Caki2 (cell line): ENCODE measurements at regions not wholly inside any gene's neighbourhood (a gene's known extent, or its start where the extent isn't known, plus 50 kb on each side); places are given as distances from the start of the nearest gene placed in this dataset.
A peak's percentile ranks its signal among the peaks of the same experiment; 100 is the strongest.

Source experiments
- DNase-seq: peaks from one replicate; pipeline ENCODE4 v3.0.0-alpha.2; 2015; ENCODE audit warnings: low read depth
- in situ Hi-C: cut with HindIII; loops from 2 replicates; pipeline ENCODE4 v1.10.0; 2016; ENCODE audit warnings: low sequenced_read_pairs, low pct_unique_long_range_greater_than_20kb, mixed read lengths

- in situ Hi-C loops = no loop called here
- no peak for DNase-seq
Observed at GRCh38 chr16:59759296-59759695, 1025.2 kb upstream of the GOT2 start.

DNA sequence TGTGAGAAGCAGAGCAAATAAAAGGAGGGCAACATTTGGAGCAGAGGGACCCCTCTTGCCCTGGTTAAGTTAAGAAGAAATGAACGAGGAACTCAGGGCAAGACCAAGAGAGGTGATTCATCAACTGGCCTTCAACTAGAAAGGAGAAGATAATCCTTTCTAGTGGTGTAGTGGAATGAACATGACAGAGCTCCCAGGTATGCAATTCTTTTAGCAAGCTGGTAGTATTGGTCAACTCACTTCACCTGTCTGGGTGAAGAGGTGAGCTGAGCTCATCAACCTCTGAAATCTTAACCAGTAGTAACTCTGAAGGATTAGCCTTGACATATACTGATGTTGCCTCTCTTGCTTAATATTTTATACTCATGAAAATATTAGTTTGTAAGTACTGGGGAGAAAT, 1024.7 kb upstream of the GOT2 start:
- in situ Hi-C loops = no loop called here
- DNase-seq = no peak

DNA sequence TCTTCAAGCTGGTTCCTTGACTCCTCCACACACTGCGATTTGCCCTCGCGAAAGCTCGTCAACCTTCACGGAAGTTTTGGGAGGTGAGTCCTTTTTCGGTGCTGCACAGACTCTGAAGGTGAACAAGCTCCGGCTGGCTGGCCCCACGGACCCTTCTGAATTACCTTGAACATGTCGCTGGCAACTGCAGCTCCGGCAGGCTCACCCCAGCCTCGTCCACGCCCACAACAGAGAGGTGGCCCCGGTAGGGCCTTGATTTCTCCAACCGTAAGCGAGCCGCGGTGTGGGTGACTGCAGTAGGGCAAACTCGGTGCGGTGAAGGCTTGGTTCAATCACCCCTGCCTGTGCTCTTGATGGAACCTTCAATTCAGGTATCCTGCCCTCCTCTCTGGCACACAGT, 1020.7 kb upstream of the GOT2 start:
- no peak for DNase-seq
- in situ Hi-C loops = no loop called here

DNA sequence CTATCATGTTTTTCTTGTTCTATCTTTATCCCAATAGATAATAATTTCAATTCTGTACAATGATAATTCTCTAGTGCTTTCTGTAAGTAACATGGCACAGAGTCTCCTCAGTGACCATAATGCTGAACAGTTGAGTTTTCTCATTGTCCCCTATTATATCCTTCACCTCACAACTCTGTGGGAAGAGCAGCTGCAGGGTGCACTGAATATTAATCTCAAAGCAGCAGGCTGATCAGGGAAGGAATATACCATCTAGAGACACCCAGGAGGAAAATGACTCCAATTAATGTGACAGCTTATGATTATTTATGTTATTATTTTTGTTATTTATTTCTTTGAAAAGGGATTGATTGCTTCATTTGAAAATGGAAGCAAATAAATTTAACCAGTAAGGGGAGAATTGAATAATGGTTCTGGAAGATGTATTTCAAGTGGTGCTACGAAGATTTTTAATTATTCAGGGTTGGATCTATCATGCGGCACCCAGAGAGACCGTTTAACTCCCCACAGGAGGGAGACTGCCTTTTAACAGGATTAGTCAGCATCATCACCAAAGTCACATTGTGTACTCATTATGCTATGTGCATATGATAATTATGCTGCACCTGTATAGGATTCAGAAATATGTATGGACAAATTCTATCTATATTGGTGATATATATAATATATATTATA, 1015.7 kb upstream of the GOT2 start:
- DNase-seq = no peak
- in situ Hi-C loops = no loop called here

DNA sequence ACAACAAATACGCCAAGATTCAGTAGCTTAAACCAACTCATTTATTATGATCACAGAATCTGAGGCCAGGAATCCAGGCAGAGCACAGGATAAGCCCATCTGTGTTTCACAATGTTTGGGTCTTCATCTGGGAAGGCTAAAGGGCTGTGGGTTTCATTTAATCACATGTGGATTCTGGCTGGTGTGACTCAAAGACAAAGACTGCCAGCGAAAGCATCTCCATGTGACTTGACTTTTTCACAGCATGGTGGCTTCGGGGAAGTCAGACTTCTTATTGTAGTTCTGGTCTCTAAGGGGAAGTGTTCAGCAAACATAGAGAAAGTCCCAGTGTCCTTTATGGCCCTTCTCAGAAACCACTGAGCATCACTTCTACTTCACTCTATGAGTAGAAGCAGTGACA, 1014.4 kb upstream of the GOT2 start:
- no peak for DNase-seq
- in situ Hi-C loops = no loop called here

DNA sequence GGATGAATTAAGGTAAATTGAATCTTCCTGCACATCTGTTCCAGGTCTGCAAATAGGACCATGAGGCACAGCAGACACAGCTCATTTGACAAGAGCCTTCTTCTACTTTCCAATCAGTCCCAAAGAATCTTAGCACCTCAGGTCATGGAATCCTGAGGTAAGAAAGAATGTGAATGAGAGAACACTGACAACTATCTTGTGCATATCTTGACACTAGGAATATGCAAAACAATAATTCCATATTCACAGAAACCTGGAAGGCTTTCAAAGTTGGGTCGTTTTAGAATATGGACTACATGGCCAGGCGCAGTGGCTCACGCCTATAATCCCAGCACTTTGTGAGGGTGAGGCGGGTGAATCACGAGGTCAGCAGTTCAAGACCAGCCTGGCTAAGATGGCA, 1009.4 kb upstream of the GOT2 start:
- in situ Hi-C loops = no loop called here
- no peak for DNase-seq

GRCh38 chr16:59740858-59741257, 1006.7 kb upstream of the GOT2 start:
- peak; percentile 2 for DNase-seq
- in situ Hi-C loops = no loop called here

DNA sequence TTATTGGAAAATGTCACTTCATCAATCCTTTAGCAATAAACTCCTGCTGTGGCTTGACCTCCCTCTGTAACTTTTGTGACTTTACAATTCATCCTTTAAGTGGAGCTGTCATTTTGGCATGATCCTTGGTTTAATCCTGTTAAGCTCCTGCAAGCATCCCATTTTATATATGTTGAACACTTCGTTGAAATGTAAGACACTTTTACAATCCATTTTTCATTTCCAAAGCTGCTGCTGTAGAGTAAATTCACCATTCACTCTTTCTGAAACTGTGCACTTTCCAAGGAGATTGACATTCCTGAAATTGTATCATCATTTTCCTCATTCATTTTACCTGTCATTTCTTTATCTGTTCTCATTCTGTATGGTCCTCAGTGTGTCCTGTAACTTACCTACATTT, 1003.2 kb upstream of the GOT2 start:
- no peak for DNase-seq
- in situ Hi-C loops = no loop called here

GRCh38 chr16:59733321-59733720, 999.2 kb upstream of the GOT2 start:
- in situ Hi-C loops = no loop called here
- no peak for DNase-seq

GRCh38 chr16:59729613-59730012, 995.5 kb upstream of the GOT2 start:
- DNase-seq = no peak
- in situ Hi-C loops = no loop called here

- in situ Hi-C loops = no loop called here
- no peak for DNase-seq
Observed at GRCh38 chr16:59719121-59719520, 985.0 kb upstream of the GOT2 start.

- in situ Hi-C loops = no loop called here
- DNase-seq = no peak
Observed at GRCh38 chr16:59707436-59708226, 973.5 kb upstream of the GOT2 start.

GRCh38 chr16:59701963-59702930, 968.1 kb upstream of the GOT2 start:
- in situ Hi-C loops = no loop called here
- DNase-seq = no peak

- in situ Hi-C loops = no loop called here
- DNase-seq = no peak
Observed at GRCh38 chr16:59699786-59700185, 965.7 kb upstream of the GOT2 start.

- no peak for DNase-seq
- in situ Hi-C loops = no loop called here
Observed at GRCh38 chr16:59698346-59699020, 964.4 kb upstream of the GOT2 start.

GRCh38 chr16:59697761-59698160, 963.6 kb upstream of the GOT2 start:
- DNase-seq = no peak
- in situ Hi-C loops = no loop called here

- DNase-seq = no peak
- in situ Hi-C loops = no loop called here
Observed at GRCh38 chr16:59697236-59697635, 963.1 kb upstream of the GOT2 start.

DNA sequence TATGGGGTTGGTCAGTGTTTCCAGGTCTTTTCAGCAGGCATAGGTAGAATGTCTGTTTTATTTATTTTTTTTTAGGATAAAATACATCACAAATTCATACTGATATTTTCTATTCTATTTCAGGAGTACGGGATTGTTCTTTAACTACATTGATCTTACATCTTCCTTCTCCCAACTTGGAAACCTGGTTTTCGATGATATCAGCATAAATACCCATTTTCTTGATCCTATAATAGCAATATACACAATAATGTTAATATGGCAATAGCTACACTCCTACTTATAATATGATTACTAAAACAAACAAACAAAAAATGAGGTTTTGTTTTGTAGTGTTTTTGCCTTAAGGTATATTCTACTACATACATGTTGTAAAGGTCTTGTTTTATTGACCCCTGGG, 962.4 kb upstream of the GOT2 start:
- in situ Hi-C loops = no loop called here
- no peak for DNase-seq
